SK-N-SH (cell line): ENCODE measurements at regions not wholly inside any gene's neighbourhood (a gene's known extent, or its start where the extent isn't known, plus 50 kb on each side); places are given as distances from the start of the nearest gene placed in this dataset.

ENCODE experiments used
- CTCF ChIA-PET: fragments of 300-600, 350-600 bp; formaldehyde crosslinking; extraction: SDS; loops from one replicate; lab custom pipeline; 2021; lab: Yijun Ruan, JAX
- POLR2A ChIA-PET: fragments of 350-600 bp; sonication (Branson Sonifier 250); formaldehyde crosslinking; extraction: SDS; loops from one replicate; lab custom pipeline; 2020; ENCODE audit warnings: antibody characterized with exemption, inconsistent platforms; lab: Yijun Ruan, JAX
- DNase-seq: peaks from one replicate; pipeline ENCODE4 v3.0.0; 2012
- H2AFZ ChIP-seq: fragments of 200-600 bp; sonication (generic); 2 replicates; pipeline ENCODE4 v1.8.1; 2016; ENCODE audit warnings: antibody characterized with exemption, mild to moderate bottlenecking, low read depth
- H3F3A ChIP-seq: fragments of 200-600 bp; sonication (generic); replicated peaks from 2 replicates; pipeline ENCODE3; 2016; ENCODE audit warnings: antibody characterized with exemption, mild to moderate bottlenecking; ENCODE audit not compliant: insufficient read depth
- H3K27ac ChIP-seq, 2 experiments: fragments of 200-500 bp in 1 of 2; fragments of 200-600 bp in 1 of 2; sonication (Bioruptor generic) in 1 of 2; sonication (generic), shearing (Covaris generic) in 1 of 2; 2 replicates each; pipeline versions ENCODE4 v1.5.1 to v1.6.1; 2014 to 2016; ENCODE audit warnings: low read depth in 2 of 2, inconsistent platforms in 1 of 2, low read length in 1 of 2, mild to moderate bottlenecking in 1 of 2, mixed read lengths in 1 of 2
- H3K27me3 ChIP-seq: fragments of 200-600 bp; sonication (generic), shearing (Covaris generic); 2 replicates; pipeline ENCODE4 v1.6.1; 2016; ENCODE audit warnings: mixed run types; ENCODE audit not compliant: insufficient read depth
- H3K36me3 ChIP-seq, 2 experiments: fragments of 200-500 bp in 1 of 2; fragments of 200-600 bp in 1 of 2; sonication (Bioruptor generic) in 1 of 2; sonication (generic) in 1 of 2; replicated peaks in 1 of 2; 2 replicates each; pipeline versions ENCODE3 to v1.5.1; 2014 to 2016; ENCODE audit warnings: low read length in 1 of 2, mild to moderate bottlenecking in 1 of 2; ENCODE audit not compliant: insufficient read depth in 2 of 2, control insufficient read depth in 1 of 2
- H3K4me1 ChIP-seq, 2 experiments: fragments of 200-500 bp in 1 of 2; fragments of 200-600 bp in 1 of 2; sonication (Bioruptor generic) in 1 of 2; sonication (generic), shearing (Covaris generic) in 1 of 2; 2 replicates each; pipeline versions ENCODE4 v1.5.1 to v1.6.1; 2014 to 2016; ENCODE audit warnings: low read depth in 1 of 2, low read length in 1 of 2, mixed run types in 1 of 2; ENCODE audit not compliant: insufficient read depth in 2 of 2, control insufficient read depth in 1 of 2
- H3K4me2 ChIP-seq: fragments of 200-600 bp; sonication (generic), shearing (Covaris generic); 2 replicates; pipeline ENCODE4 v1.6.1; 2017; ENCODE audit warnings: mixed run types
- H3K4me3 ChIP-seq, 2 experiments: fragments of 200-500 bp in 1 of 2; fragments of 200-600 bp in 1 of 2; sonication (Bioruptor generic) in 1 of 2; sonication (generic), shearing (Covaris generic) in 1 of 2; 2 replicates each; pipeline versions ENCODE4 v1.5.1 to v1.8.1; 2014 to 2016; ENCODE audit warnings: low read depth in 2 of 2, inconsistent platforms in 1 of 2, low read length in 1 of 2, mild to moderate bottlenecking in 1 of 2, mixed read lengths in 1 of 2, moderate library complexity in 1 of 2
- H3K79me2 ChIP-seq: fragments of 200-600 bp; sonication (generic); 2 replicates; pipeline ENCODE4 v1.8.1; 2017; ENCODE audit warnings: mild to moderate bottlenecking; ENCODE audit not compliant: insufficient read depth
- H3K9ac ChIP-seq: fragments of 200-600 bp; sonication (generic); 2 replicates; pipeline ENCODE4 v1.6.1; 2017; ENCODE audit warnings: mixed run types
- H3K9me2 ChIP-seq: fragments of 200-600 bp; sonication (generic); 2 replicates; pipeline ENCODE4 v1.6.1; 2017; ENCODE audit warnings: mixed run types
- H3K9me3 ChIP-seq: fragments of 200-600 bp; sonication (generic); 2 replicates; pipeline ENCODE4 v1.6.1; 2017; ENCODE audit warnings: mixed run types, mild to moderate bottlenecking, moderate library complexity
- H4K20me1 ChIP-seq: fragments of 200-600 bp; sonication (generic); 2 replicates; pipeline ENCODE4 v1.6.1; 2017; ENCODE audit warnings: mild to moderate bottlenecking, mixed run types; ENCODE audit not compliant: insufficient read depth
- FOSL2 ChIP-seq: IDR thresholded peaks from 2 replicates; pipeline ENCODE4 v1.4.0; 2012; ENCODE audit warnings: low read depth, mild to moderate bottlenecking, moderate library complexity, borderline replicate concordance
- FOXM1 ChIP-seq: IDR thresholded peaks from 2 replicates; pipeline ENCODE4 v1.4.0; 2012; ENCODE audit warnings: low read depth, mild to moderate bottlenecking
- GABPA ChIP-seq: IDR thresholded peaks from 2 replicates; pipeline ENCODE4 v1.4.0; 2012; ENCODE audit warnings: low read depth, mild to moderate bottlenecking
- JUND ChIP-seq: IDR thresholded peaks from 2 replicates; pipeline ENCODE4 v1.4.0; 2012
- MEF2A ChIP-seq: IDR thresholded peaks from 2 replicates; pipeline ENCODE4 v1.4.0; 2012; ENCODE audit warnings: low read depth, borderline replicate concordance
- NFIC ChIP-seq: IDR thresholded peaks from 2 replicates; pipeline ENCODE4 v1.4.0; 2012; ENCODE audit warnings: borderline replicate concordance
- POLR2AphosphoS5 ChIP-seq: IDR thresholded peaks from 2 replicates; pipeline ENCODE4 v1.6.1; 2012; ENCODE audit warnings: low read depth, low read length
- RAD21 ChIP-seq: IDR thresholded peaks from 2 replicates; pipeline ENCODE4 v1.6.1; 2012; ENCODE audit warnings: mild to moderate bottlenecking, low read length
- RCOR1 ChIP-seq: fragments of 150-350 bp; IDR thresholded peaks from 2 replicates; pipeline ENCODE4 v1.6.1; 2017; ENCODE audit warnings: antibody characterized with exemption, low read length
- TAF1 ChIP-seq: IDR thresholded peaks from 2 replicates; pipeline ENCODE4 v1.6.1; 2012; ENCODE audit warnings: low read depth, mild to moderate bottlenecking, low read length, moderate library complexity, borderline replicate concordance
- TEAD4 ChIP-seq: IDR thresholded peaks from 2 replicates; pipeline ENCODE4 v1.4.0; 2012; ENCODE audit warnings: mild to moderate bottlenecking, borderline replicate concordance; ENCODE audit not compliant: insufficient read depth
- WGBS: methylation state at CpG from one replicate; pipeline ENCODE4 v1.1.6; 2017; ENCODE audit warnings: low lambda C conversion rate; 5-methylcytosine and 5-hydroxymethylcytosine counted together
- TF ChIP-seq, protein P1 (sequence below): IDR thresholded peaks from 2 replicates; pipeline ENCODE4 v1.4.0; 2012; ENCODE audit warnings: low read depth, borderline replicate concordance
- TF ChIP-seq, protein P2 (sequence below): IDR thresholded peaks from 2 replicates; pipeline ENCODE4; 2012
- TF ChIP-seq, protein P3 (sequence below): fragments of 150-350 bp; IDR thresholded peaks from 2 replicates; pipeline ENCODE4 v1.6.1; 2016; ENCODE audit warnings: mild to moderate bottlenecking, low read depth, low read length

DNA sequence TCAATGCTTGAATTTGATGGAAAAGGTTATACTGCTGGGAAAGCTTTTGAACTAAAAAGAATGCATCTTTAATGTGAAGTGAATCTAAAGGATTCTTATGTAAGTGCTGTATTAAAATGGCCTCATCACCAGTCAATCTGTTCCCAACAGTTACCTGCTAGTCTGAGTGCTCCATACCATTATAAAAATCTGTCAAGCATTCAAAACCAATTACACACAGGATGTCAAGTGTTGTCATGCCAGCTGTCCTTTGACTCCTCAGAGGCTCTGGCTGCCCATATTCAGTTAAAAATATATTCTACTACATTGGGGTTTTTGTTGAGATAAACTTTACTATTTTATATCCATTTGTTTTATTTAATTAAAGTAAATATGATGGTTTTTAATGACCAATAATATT is 1587.7 kb downstream of the AMY1C start:
- ChIA-PET CTCF (interaction anchor here (1.0 kb wide), 1 partner anchor 8 kb away, joined by 3 read pairs; no protein-coding TSS in a partner anchor), POLR2A (no interaction called here)
- H3K27me3 ChIP-seq, result no peaks in the 10 kb centered on the region
- H3K9me2 ChIP-seq, result no peaks in the 10 kb centered on the region
- H3K36me3 ChIP-seq, result no peaks in the 10 kb centered on the region
- H3F3A ChIP-seq, result no peaks in the 10 kb centered on the region
- TF ChIP-seq, protein P1, sequence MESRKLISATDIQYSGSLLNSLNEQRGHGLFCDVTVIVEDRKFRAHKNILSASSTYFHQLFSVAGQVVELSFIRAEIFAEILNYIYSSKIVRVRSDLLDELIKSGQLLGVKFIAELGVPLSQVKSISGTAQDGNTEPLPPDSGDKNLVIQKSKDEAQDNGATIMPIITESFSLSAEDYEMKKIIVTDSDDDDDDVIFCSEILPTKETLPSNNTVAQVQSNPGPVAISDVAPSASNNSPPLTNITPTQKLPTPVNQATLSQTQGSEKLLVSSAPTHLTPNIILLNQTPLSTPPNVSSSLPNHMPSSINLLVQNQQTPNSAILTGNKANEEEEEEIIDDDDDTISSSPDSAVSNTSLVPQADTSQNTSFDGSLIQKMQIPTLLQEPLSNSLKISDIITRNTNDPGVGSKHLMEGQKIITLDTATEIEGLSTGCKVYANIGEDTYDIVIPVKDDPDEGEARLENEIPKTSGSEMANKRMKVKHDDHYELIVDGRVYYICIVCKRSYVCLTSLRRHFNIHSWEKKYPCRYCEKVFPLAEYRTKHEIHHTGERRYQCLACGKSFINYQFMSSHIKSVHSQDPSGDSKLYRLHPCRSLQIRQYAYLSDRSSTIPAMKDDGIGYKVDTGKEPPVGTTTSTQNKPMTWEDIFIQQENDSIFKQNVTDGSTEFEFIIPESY, result no peak
- TF ChIP-seq RAD21 (no peak), FOXM1 (no peak), RCOR1 (no peak), FOSL2 (no peak), NFIC (no peak), MEF2A (no peak), GABPA (no peak), TEAD4 (no peak), POLR2AphosphoS5 (no peak), JUND (no peak)
- TF ChIP-seq, protein P2, sequence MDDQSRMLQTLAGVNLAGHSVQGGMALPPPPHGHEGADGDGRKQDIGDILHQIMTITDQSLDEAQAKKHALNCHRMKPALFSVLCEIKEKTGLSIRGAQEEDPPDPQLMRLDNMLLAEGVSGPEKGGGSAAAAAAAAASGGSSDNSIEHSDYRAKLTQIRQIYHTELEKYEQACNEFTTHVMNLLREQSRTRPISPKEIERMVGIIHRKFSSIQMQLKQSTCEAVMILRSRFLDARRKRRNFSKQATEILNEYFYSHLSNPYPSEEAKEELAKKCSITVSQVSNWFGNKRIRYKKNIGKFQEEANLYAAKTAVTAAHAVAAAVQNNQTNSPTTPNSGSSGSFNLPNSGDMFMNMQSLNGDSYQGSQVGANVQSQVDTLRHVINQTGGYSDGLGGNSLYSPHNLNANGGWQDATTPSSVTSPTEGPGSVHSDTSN, result no peak
- H3K27ac ChIP-seq, result no peak overlapping the region
- H3K4me1 ChIP-seq, result no peaks in the 10 kb centered on the region
- H3K4me2 ChIP-seq, result no peak overlapping the region
- no peaks in the 10 kb centered on the region for H3K79me2 ChIP-seq
- H3K9ac ChIP-seq, result no peak overlapping the region
- no peak overlapping the region for H2AFZ ChIP-seq
- DNase-seq, result no peak
- H4K20me1 ChIP-seq, result no peaks in the 10 kb centered on the region
- no peaks in the 10 kb centered on the region for H3K9me3 ChIP-seq
- no peak overlapping the region for H3K4me3 ChIP-seq

DNA sequence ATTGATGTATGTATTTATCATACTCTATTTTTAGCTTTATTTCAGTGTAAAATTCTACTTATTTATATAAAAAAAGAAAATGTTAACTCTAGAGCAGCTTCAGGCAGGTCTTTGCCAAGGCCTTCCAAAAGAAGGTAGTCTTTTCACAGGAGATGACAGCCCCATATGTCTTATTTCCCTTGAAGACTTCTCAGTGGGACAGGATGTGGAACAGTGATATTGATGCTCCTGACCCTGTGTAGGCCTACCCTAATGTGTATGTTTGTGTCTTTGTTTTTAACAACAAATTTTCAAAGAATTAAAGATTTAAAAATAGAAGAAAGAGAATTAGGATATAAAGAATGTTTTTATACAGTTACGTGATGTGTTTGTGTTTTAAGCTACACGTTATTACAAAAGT is 1593.6 kb downstream of the AMY1C start:
- Histone ChIP-seq H3K27ac (no peak overlapping the region), H2AFZ (no peak overlapping the region), H3K4me2 (no peak overlapping the region), H3K4me3 (no peak overlapping the region), H4K20me1 (no peaks in the 10 kb centered on the region), H3K9me3 (no peaks in the 10 kb centered on the region), H3K4me1 (no peaks in the 10 kb centered on the region), H3K9me2 (no peaks in the 10 kb centered on the region), H3F3A (no peaks in the 10 kb centered on the region), H3K27me3 (no peaks in the 10 kb centered on the region), H3K79me2 (no peaks in the 10 kb centered on the region), H3K9ac (no peak overlapping the region), H3K36me3 (no peaks in the 10 kb centered on the region)
- no peak for DNase-seq
- TF ChIP-seq TEAD4 (no peak), NFIC (no peak), TAF1 (no peak), JUND (no peak)
- TF ChIP-seq, protein P3, sequence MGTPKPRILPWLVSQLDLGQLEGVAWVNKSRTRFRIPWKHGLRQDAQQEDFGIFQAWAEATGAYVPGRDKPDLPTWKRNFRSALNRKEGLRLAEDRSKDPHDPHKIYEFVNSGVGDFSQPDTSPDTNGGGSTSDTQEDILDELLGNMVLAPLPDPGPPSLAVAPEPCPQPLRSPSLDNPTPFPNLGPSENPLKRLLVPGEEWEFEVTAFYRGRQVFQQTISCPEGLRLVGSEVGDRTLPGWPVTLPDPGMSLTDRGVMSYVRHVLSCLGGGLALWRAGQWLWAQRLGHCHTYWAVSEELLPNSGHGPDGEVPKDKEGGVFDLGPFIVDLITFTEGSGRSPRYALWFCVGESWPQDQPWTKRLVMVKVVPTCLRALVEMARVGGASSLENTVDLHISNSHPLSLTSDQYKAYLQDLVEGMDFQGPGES, result no peak
- WGBS, result 71% methylated on average over 2 of the region's 2 CpGs
- CTCF ChIA-PET, result no interaction called here
- POLR2A ChIA-PET, result no interaction called here
